OCI-LY1 (cell line): ENCODE measurements at regions not wholly inside any gene's neighbourhood (a gene's known extent, or its start where the extent isn't known, plus 50 kb on each side); places are given as distances from the start of the nearest gene placed in this dataset.

ENCODE experiments used
- H2AFZ ChIP-seq: fragments of 200-600 bp; sonication (generic), shearing (Covaris generic); 2 replicates; pipeline ENCODE4 v1.6.0; 2014; ENCODE audit warnings: antibody characterized with exemption, mild to moderate bottlenecking, low read length
- H3F3A ChIP-seq: fragments of 200-600 bp; sonication (generic), shearing (Covaris generic); 2 replicates; pipeline ENCODE4 v1.6.0; 2014; ENCODE audit warnings: mild to moderate bottlenecking, antibody characterized with exemption, low read length, moderate library complexity; ENCODE audit not compliant: insufficient read depth
- H3K27ac ChIP-seq: fragments of 200-600 bp; sonication (generic); 2 replicates; pipeline ENCODE4 v1.5.1; 2014; ENCODE audit warnings: low read length, mixed run types, mild to moderate bottlenecking, low read depth; ENCODE audit not compliant: poor library complexity, severe bottlenecking
- H3K27me3 ChIP-seq: fragments of 200-600 bp; sonication (generic); 2 replicates; pipeline ENCODE4 v1.6.0; 2014; ENCODE audit warnings: antibody characterized with exemption, mild to moderate bottlenecking, low read length, moderate library complexity; ENCODE audit not compliant: insufficient read depth
- H3K36me3 ChIP-seq: fragments of 200-600 bp; sonication (generic); 2 replicates; pipeline ENCODE4 v1.6.1; 2014; ENCODE audit warnings: mild to moderate bottlenecking, antibody characterized with exemption, low read length, moderate library complexity, mixed read lengths; ENCODE audit not compliant: insufficient read depth
- H3K4me1 ChIP-seq: fragments of 200-600 bp; sonication (generic); 2 replicates; pipeline ENCODE4 v1.5.1; 2014; ENCODE audit warnings: mild to moderate bottlenecking, low read length, moderate library complexity; ENCODE audit not compliant: insufficient read depth, severe bottlenecking
- H3K4me2 ChIP-seq: fragments of 200-600 bp; sonication (generic), shearing (Covaris generic); 2 replicates; pipeline ENCODE4 v1.6.1; 2014; ENCODE audit warnings: low read length
- H3K4me3 ChIP-seq: fragments of 200-600 bp; sonication (generic); 2 replicates; pipeline ENCODE4 v1.5.1; 2014; ENCODE audit warnings: low read length, low read depth, mild to moderate bottlenecking, mixed read lengths; ENCODE audit not compliant: poor library complexity, severe bottlenecking
- H3K79me2 ChIP-seq: fragments of 200-600 bp; shearing (Covaris generic); 2 replicates; pipeline ENCODE4 v1.6.1; 2016; ENCODE audit warnings: mixed run types, low read length, mixed read lengths; ENCODE audit not compliant: insufficient read depth
- H3K9ac ChIP-seq: fragments of 200-600 bp; sonication (generic), shearing (Covaris generic); 2 replicates; pipeline ENCODE4 v1.6.1; 2014; ENCODE audit warnings: mild to moderate bottlenecking, low read length, mixed read lengths
- H3K9me2 ChIP-seq: fragments of 200-600 bp; sonication (generic), shearing (Covaris generic); 2 replicates; pipeline ENCODE4 v1.6.1; 2014; ENCODE audit warnings: low read depth, mild to moderate bottlenecking, low read length, mixed read lengths
- H3K9me3 ChIP-seq: fragments of 200-600 bp; shearing (Covaris generic); 2 replicates; pipeline ENCODE4 v1.6.1; 2014; ENCODE audit warnings: low read length, mixed read lengths
- H4K20me1 ChIP-seq: fragments of 200-600 bp; sonication (generic), shearing (Covaris generic); 2 replicates; pipeline ENCODE4 v1.6.0; 2016; ENCODE audit warnings: mild to moderate bottlenecking, low read length; ENCODE audit not compliant: insufficient read depth
- EZH2 ChIP-seq: fragments of 200-600 bp; sonication (generic), shearing (Covaris generic); IDR thresholded peaks from 2 replicates; pipeline ENCODE4 v1.8.0; 2017; ENCODE audit warnings: borderline replicate concordance, mixed run types, mild to moderate bottlenecking, antibody characterized with exemption, low read length, moderate library complexity, mixed read lengths
- TF ChIP-seq, protein P1 (sequence below): fragments of 200-600 bp; sonication (generic), shearing (Covaris generic); IDR thresholded peaks from 2 replicates; pipeline ENCODE4 v1.5.1; 2017; ENCODE audit warnings: mild to moderate bottlenecking, antibody characterized with exemption, low read length, moderate library complexity, mixed read lengths

DNA sequence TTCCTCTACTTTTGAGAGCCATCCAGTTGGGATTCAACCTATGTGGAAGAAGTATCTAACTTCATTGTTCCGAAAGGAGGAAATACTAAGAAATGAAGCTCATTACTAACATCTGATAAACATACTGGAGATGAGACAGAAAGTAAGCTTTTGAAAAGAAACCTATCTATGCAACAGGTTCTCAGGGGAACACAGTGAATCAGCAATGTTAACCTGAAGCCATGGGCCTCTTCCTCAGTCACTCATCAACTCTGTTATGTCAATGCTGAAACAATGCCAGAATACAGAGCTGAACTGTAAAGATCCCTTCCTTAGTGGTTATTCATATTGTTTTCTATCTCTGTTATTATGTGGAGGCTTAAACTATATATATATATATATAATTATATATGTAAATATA lies 55.5 kb upstream of the ESRRG start:
- no peaks in the 10 kb centered on the region for H3K36me3 ChIP-seq
- H3K4me2 ChIP-seq, result no peak overlapping the region
- no peaks in the 10 kb centered on the region for H3K9me3 ChIP-seq
- H3K79me2 ChIP-seq, result no peaks in the 10 kb centered on the region
- no peaks in the 10 kb centered on the region for H3K9me2 ChIP-seq
- H3K9ac ChIP-seq, result no peak overlapping the region
- no peak for TF ChIP-seq EZH2
- TF ChIP-seq, protein P1, sequence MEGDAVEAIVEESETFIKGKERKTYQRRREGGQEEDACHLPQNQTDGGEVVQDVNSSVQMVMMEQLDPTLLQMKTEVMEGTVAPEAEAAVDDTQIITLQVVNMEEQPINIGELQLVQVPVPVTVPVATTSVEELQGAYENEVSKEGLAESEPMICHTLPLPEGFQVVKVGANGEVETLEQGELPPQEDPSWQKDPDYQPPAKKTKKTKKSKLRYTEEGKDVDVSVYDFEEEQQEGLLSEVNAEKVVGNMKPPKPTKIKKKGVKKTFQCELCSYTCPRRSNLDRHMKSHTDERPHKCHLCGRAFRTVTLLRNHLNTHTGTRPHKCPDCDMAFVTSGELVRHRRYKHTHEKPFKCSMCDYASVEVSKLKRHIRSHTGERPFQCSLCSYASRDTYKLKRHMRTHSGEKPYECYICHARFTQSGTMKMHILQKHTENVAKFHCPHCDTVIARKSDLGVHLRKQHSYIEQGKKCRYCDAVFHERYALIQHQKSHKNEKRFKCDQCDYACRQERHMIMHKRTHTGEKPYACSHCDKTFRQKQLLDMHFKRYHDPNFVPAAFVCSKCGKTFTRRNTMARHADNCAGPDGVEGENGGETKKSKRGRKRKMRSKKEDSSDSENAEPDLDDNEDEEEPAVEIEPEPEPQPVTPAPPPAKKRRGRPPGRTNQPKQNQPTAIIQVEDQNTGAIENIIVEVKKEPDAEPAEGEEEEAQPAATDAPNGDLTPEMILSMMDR, result no peak
- H4K20me1 ChIP-seq, result no peaks in the 10 kb centered on the region
- H3K27me3 ChIP-seq, result no peaks in the 10 kb centered on the region
- H3K4me3 ChIP-seq, result no peak overlapping the region
- no peaks in the 10 kb centered on the region for H3F3A ChIP-seq
- no peak overlapping the region for H2AFZ ChIP-seq
- no peak overlapping the region for H3K27ac ChIP-seq
- no peaks in the 10 kb centered on the region for H3K4me1 ChIP-seq

DNA sequence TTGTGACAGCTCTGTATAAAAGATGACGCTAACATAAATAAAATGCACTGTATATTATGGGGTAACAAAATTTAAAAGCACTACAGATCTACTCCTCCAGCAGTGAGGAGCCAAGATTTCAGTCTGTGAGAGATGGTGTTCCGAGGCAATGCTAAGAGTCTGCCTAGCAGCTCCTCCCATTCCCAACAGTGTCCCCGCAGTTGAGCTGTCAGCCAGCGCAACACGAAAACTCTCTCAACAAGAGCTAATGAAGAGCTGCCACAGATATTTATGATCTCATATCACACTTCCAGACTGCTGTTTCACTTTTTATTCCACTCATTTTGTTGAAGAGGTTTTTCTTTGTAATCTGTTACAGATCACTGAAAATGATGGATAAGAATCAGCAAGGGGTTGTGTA lies 53.9 kb upstream of the ESRRG start:
- Histone ChIP-seq H3K9ac (no peak overlapping the region), H3K9me2 (no peaks in the 10 kb centered on the region), H3K9me3 (no peaks in the 10 kb centered on the region), H3K27ac (no peak overlapping the region), H3K4me3 (no peak overlapping the region), H3K27me3 (no peaks in the 10 kb centered on the region), H3K79me2 (no peaks in the 10 kb centered on the region), H3K36me3 (no peaks in the 10 kb centered on the region), H3K4me1 (no peaks in the 10 kb centered on the region), H2AFZ (no peak overlapping the region), H4K20me1 (no peaks in the 10 kb centered on the region), H3F3A (no peaks in the 10 kb centered on the region), H3K4me2 (no peak overlapping the region)
- TF ChIP-seq, protein P1, result no peak
- TF ChIP-seq EZH2, result no peak
